HG02884 (cell line): ENCODE measurements at regions not wholly inside any gene's neighbourhood (a gene's known extent, or its start where the extent isn't known, plus 50 kb on each side); places are given as distances from the start of the nearest gene placed in this dataset.

Experiments
- ATAC-seq: cut with Tn5 transposase; IDR thresholded peaks from one replicate; pipeline ENCODE4 v1.9.1; 2021; ENCODE audit warnings: mild to moderate bottlenecking, moderate library complexity; ENCODE audit not compliant: unreplicated experiment

- peak; percentile 69 for ATAC-seq
These were observed 71.2 kb upstream of the FOXK1 start for GRCh38 chr7:4610768-4611467.

GRCh38 chr7:4612237-4612636, 69.9 kb upstream of the FOXK1 start:
- ATAC-seq, result no peak

GRCh38 chr7:4612939-4613841, 68.9 kb upstream of the FOXK1 start:
- ATAC-seq, result no peak

- no peak for ATAC-seq
These were observed 68.1 kb upstream of the FOXK1 start for GRCh38 chr7:4613846-4614548.

GRCh38 chr7:4616116-4616515, 66.0 kb upstream of the FOXK1 start:
- ATAC-seq, result no peak

- no peak for ATAC-seq
These were observed 60.7 kb upstream of the FOXK1 start for GRCh38 chr7:4621396-4621795.

GRCh38 chr7:4626318-4626845, 55.7 kb upstream of the FOXK1 start:
- no peak for ATAC-seq

- ATAC-seq, result no peak
These were observed 52.7 kb upstream of the FOXK1 start for GRCh38 chr7:4629287-4629895.

GRCh38 chr7:4631380-4632179, 50.5 kb upstream of the FOXK1 start:
- no peak for ATAC-seq
